NB4 (cell line): ENCODE measurements at regions not wholly inside any gene's neighbourhood (a gene's known extent, or its start where the extent isn't known, plus 50 kb on each side); places are given as distances from the start of the nearest gene placed in this dataset.

Experiments
- DNase-seq: peaks from one replicate; pipeline ENCODE4 v3.0.0; 2010; ENCODE audit warnings: low read depth
- H3K4me3 ChIP-seq: one replicate; pipeline ENCODE4 v1.5.1; 2011; ENCODE audit warnings: mild to moderate bottlenecking, low read depth, low read length, moderate library complexity
- MAX ChIP-seq: IDR thresholded peaks from 2 replicates; pipeline ENCODE4 v1.6.1; 2011; ENCODE audit warnings: low read depth, low read length
- MYC ChIP-seq: IDR thresholded peaks from 2 replicates; pipeline ENCODE4 v1.6.1; 2011; ENCODE audit warnings: low read depth, low read length
- POLR2A ChIP-seq: IDR thresholded peaks from 2 replicates; pipeline ENCODE4 v1.6.1; 2011; ENCODE audit warnings: mild to moderate bottlenecking; ENCODE audit not compliant: insufficient read length; ENCODE audit errors: extremely low read depth
- TF ChIP-seq, protein P1 (sequence below): IDR thresholded peaks from one replicate; pipeline ENCODE4 v1.5.1; 2012; ENCODE audit warnings: low read depth, low read length

- no peak for DNase-seq
- H3K4me3 ChIP-seq: no peak overlapping the region
- TF ChIP-seq, protein P1, sequence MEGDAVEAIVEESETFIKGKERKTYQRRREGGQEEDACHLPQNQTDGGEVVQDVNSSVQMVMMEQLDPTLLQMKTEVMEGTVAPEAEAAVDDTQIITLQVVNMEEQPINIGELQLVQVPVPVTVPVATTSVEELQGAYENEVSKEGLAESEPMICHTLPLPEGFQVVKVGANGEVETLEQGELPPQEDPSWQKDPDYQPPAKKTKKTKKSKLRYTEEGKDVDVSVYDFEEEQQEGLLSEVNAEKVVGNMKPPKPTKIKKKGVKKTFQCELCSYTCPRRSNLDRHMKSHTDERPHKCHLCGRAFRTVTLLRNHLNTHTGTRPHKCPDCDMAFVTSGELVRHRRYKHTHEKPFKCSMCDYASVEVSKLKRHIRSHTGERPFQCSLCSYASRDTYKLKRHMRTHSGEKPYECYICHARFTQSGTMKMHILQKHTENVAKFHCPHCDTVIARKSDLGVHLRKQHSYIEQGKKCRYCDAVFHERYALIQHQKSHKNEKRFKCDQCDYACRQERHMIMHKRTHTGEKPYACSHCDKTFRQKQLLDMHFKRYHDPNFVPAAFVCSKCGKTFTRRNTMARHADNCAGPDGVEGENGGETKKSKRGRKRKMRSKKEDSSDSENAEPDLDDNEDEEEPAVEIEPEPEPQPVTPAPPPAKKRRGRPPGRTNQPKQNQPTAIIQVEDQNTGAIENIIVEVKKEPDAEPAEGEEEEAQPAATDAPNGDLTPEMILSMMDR: no peak
- no peak for TF ChIP-seq MAX
Observed at GRCh38 chr7:131720703-131721102, 164.3 kb upstream of the PODXL start.

DNA sequence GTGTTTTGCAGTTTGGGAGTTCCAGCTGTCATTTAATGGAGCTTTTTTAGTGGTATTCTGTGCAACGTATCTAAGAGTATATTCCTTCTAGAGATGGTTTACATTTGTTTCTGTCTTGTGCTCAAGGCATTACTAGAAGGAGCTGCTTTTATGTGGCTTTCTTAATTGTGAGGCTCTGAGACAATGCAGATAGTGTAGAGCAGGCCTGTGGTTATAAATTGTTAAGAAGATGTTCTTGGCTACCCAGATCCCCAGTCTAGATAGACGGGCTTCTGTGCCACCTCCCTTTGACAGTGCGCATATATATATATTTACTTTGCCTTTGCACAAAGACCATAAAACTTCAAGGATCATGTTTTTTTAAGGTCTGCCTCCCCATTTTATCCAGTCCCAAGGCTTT, 160.8 kb upstream of the PODXL start:
- H3K4me3 ChIP-seq: no peak overlapping the region
- TF ChIP-seq MYC: no peak
- TF ChIP-seq, protein P1: no peak
- TF ChIP-seq MAX: no peak
- no peak for TF ChIP-seq POLR2A
- DNase-seq: no peak

GRCh38 chr7:131699323-131699722, 142.9 kb upstream of the PODXL start:
- H3K4me3 ChIP-seq: no peak overlapping the region
- no peak for TF ChIP-seq POLR2A
- no peak for TF ChIP-seq MAX
- TF ChIP-seq MYC: no peak
- TF ChIP-seq, protein P1: no peak
- DNase-seq: no peak

DNA sequence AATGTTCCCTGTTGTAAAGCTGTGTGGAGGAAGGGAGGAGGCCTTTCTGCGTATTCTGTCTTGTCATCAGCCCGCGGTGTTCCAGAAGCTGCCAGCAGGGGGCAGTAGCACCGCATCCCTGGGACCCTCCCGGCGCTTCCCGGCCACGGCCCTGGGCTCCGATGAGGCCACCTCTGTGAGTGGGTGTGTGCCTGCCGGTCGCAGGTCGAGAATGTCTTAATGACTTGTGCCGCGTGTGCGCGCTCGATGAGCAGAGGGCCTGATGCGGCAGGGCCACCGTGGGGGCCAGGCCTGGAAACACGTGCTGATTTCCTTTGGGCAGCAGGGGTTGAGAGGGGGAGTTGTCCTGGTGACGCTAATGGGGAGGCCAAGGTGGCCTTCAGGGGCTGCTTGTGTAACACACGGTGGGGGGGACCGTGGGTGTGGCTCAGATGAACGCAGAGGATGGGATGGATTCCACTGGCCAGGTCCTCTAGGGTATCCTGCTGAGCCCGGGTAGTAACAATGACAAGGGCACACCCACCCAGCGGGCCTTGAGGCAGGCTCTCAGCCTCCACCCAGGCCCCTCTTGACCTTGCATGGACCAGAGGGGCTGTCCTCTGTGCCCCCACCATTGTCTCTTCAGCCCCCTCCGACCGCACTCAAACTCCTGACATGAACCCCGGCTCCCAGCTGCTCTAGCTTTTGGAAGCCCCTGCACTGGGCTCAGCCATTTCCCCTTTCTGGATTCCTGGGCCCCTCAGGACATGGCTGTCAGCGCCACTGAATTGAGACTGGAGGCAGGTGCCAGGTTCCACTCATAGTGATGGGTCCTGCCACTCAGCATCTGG, 135.9 kb upstream of the PODXL start:
- TF ChIP-seq POLR2A: no peak
- TF ChIP-seq MAX: no peak
- TF ChIP-seq, protein P1: peak; percentile 96
- H3K4me3 ChIP-seq: no peak overlapping the region
- peak; percentile 69 for DNase-seq

GRCh38 chr7:131691454-131692130, 135.2 kb upstream of the PODXL start:
- no peak for DNase-seq
- no peak overlapping the region for H3K4me3 ChIP-seq
- no peak for TF ChIP-seq MAX
- TF ChIP-seq MYC: no peak
- TF ChIP-seq, protein P1: no peak
